SIG-M5 (cell line): ENCODE measurements at regions not wholly inside any gene's neighbourhood (a gene's known extent, or its start where the extent isn't known, plus 50 kb on each side); places are given as distances from the start of the nearest gene placed in this dataset.

Source experiments
- DNase-seq: peaks from one replicate; lab custom pipeline; 2025; lab: John Stamatoyannopoulos, UW

- no peak for DNase-seq
Measured at GRCh38 chr2:9756692-9757250, 86.5 kb upstream of the TAF1B start.

GRCh38 chr2:9757501-9758264 lies 85.6 kb upstream of the TAF1B start:
- no peak for DNase-seq

DNA sequence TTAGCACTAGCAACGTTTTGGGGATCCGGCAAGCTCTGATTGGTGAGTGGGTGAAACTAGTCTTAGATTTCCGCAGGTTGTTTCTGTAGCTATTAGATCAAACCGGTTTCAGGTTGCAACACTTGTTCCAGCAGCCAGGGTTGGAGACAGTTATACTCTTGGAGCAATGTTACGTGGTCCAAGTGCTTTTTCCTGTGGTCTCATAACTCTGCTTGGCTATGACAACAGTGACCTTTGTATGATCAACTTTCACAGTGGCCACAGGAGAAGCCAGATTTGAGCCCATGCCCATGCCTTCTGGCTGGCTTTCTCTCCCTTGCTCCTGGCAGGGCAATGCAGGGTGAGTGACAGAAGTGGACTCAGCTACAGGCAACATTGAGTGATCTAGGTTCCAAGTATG lies 84.5 kb upstream of the TAF1B start:
- no peak for DNase-seq

DNA sequence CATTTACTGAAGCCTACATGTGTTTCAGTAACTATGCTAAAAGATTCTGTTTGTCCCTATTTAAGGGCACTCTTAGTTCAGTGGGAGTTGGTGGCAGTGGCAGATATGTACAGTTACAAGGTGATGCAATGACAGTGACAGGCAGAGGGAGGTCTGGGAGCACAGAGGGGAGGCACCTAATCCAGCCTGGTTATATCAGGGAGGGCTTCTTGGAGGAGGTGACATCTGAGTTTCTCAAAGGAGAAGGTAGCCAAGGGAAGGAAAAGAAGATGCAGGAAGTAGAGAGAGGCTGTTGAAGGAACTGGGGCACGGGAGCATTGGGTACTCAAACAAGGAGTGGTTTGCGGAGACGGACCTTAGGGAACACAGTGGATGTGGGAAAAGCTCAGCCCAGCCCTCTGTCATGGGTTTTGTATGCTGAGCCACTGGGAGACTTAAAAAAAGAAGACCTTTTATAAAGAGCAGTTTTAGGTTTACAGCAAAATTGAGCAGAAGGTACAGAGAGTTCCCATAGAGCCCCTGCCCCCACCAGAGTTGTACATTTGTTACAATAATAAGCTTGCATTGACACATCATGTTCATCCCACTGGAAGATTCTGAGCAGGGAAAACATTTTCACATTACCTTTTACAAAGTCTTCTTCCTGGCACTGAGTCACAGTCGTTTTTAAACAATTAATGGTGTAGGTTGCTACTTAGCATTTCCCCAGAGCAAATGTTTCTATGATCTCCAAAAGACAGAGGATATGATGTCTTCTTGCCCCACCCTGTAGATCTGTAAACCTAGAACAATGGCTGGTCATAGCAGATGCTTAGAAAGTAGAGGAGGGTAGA lies 83.0 kb upstream of the TAF1B start:
- no peak for DNase-seq

GRCh38 chr2:9760902-9761228 lies 82.4 kb upstream of the TAF1B start:
- no peak for DNase-seq

- no peak for DNase-seq
Measured at GRCh38 chr2:9761577-9761976, 81.7 kb upstream of the TAF1B start.

DNA sequence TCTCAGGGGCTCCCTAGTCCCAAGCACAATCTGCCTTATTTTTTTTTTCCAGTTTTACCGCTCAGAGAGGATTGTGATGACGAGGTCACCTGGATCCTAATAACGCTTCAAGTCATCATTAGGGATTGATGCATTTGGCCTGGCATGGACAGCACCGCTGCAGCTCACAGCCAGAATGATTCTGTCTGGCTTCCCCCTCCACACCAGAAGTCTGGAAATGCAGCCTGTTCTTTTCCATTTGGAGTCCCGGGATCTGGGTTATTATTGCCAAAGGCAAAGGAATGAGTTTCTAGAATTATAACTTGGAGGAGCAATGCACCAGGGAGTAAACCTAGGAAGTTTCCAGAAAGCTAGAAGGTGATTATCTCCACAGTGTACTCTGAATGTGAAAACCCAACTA lies 81.1 kb upstream of the TAF1B start:
- no peak for DNase-seq

DNA sequence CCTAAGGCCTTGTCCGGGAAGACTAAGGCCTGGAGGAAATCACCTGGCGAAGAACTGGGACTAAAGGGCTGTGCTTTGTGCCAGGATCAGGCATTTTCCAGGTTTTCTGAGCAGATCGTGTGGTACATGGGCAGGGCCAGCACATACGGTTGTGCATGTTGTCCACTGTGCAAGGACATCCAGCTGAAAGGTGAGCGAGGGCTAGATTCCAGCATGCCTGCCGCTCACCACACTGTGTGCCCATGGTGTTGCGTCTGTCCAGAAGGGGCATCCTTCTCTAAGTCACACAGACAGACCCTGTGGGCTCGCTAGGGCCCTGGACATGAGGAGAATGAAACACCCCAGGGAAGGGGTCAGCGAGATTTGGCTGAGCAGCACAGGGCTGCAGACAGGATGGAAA lies 80.3 kb upstream of the TAF1B start:
- no peak for DNase-seq

GRCh38 chr2:9763356-9764152 lies 79.7 kb upstream of the TAF1B start:
- no peak for DNase-seq

DNA sequence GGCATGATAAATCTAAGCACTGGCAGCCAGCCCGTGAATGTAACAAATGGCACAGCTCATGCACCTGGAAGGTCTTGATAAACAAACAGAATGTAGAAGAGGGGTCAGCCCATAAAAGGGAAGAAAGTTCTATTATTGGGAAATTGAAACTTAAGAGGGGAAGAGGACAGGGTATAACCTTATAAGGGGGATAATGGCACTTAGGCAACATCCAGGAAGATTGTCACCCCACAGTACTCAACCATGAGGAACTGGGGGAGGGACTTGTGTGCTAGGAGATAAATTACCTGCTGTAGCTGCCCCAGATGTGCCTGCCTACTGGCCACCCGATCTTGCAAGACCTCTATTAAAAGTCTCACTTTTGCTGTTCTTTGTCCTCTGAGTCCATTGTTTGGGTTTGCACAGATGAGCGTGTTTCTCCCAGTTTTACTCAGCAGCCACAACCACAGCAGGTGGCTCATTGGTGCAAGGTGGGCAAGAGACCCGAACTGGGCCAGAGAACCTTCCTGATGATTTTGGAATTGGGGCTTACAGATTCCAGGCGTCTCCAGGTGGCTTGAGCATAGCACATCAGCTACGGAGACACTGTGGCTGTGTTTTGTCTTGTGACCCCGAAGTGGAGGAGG lies 79.0 kb upstream of the TAF1B start:
- peak; percentile 18 for DNase-seq

DNA sequence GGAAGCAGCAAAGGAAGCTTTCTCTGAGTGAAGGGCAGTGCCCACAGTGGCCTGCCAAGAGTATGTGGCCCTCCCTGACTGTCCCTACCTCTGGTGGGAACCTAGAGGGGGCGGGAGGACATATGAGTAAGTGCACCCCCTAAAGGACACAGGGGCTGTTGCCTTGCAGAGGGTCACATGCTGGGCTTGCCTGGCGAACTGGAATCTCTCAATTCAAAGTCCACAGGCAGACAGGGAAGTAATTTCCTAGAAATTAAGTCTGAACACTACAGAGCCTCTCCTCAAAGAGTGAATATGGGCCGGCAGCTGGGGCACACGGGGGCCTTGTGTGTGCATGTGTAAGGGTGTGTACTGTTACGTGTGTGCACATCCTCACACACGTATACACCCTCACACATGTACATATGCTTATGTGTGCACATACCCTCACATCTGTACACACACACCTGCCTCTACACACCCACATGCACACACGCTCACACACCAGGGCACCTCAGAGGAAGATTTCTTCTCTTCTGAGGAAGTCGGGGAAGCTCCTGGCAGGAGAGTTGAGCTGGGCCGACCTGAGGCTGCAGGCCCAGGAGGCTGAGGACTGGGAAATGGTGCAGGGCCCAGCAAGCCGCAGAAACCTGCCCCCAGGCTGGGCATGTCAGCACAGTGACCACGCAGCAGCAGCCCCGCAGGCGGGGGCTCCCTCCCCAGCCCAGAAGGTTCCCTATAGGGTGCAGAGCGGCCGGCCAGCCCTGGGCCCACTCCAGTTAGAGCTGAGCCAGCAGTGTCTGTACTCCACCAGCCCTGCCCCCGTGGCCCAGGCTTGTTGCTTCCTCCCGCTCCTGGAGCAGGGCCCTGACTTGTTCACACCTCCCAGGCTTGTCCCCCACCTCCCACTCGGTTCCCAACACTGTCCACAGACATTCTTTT lies 77.4 kb upstream of the TAF1B start:
- DNase-seq = no peak

DNA sequence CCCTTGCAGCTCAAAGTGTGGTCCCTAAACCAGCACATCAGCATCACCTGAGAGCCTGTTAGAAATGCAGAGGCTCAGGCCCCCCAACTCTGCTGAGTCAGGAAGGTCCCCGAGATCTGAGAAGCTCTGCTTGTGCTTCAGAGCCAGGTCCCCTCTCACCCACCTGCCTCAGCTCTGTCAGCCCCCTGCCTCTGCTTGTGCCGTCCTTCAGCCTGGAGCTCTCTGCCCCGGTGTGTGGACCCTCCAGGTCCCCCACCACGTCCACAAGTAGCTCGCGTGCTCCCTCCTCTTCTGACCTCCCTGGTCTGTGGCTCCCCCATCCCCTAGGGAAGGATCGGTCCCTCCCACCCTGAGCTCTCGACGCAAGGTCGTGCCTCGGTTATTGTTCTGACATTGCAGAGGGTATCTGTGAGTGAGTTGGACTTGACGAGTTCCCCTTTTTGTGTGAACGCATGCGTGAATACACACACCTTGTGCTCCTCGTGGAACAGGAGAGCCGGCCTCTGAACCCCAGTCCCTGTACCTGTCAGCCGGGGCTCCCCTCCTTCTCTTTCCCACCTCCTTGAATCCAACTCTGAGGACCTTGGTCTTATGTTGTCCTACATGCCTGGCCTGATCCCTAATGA lies 75.5 kb upstream of the TAF1B start:
- no peak for DNase-seq

DNA sequence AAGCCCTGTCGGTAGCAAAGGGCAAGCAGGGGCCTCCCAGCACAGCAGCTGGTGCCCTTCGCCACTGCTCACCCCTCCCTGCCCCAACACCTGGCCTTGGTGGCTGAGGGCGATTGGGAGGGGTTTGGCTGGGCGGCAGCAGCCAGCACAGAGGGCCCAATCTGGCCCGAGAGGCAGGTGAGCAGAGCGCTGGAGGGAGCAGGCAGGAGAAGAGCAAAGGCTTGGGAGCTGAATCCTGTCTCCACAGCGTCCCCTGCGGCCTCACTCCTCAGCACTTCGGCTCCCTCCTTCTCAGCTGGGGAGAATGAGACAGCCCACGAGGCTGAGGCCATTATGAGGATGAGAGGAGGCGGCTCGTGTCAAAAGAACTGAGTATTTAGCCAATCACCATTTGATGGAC lies 74.9 kb upstream of the TAF1B start:
- DNase-seq = no peak

- no peak for DNase-seq
Measured at GRCh38 chr2:9769171-9770005, 73.9 kb upstream of the TAF1B start.

DNA sequence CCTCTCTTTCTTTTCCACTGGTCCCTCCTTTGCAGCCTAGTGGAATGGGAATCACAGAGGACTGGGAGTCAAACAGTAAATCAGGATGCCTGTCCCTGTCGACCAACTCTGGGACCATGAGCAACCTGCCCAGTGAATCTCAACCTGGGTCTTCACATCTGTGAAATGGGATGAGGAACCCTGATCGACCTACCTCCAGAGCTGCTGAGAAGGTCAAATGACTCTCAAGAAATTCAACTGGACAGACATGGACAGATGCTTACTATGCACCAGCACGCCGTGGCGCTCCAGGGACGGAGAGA lies 73.3 kb upstream of the TAF1B start:
- no peak for DNase-seq

DNA sequence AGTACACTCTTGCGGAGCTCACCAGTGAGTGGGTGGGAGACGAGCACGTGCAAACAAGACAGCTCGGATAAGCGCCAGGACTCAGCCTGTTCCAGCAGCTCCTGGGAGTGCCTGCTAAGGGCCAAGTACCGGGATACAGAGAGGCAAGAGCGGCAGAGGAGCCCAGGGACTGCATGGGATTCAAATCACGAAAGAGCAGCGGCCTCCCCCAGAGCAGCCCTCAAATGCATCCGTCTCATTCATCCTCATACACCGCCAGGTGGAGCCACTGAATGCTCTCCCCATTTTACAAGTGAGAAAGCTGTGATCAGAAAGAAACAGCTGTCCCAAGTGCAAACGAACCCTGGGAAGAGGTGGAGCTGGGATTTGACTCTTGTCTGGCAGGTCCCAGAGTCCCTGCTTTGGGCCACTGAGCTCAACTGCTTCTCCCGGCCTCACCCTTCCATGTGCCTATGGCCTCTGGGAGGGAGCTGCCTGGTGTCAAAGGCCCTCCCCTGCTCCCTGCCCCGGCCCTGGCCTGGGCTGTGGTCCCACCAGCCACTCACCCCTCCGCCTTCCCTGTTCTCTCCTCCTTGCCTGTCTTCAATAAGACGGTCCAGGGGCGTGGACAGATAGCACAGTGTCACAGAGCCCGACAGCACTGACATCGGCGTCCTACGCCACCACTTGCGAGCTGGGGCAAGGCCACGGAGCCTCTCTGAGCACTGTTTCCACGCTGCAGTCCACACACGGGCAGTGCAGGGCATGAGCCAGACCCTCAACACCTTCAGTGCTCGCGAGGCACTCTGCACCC lies 72.8 kb upstream of the TAF1B start:
- DNase-seq = no peak

GRCh38 chr2:9771101-9771449 lies 72.2 kb upstream of the TAF1B start:
- no peak for DNase-seq

DNA sequence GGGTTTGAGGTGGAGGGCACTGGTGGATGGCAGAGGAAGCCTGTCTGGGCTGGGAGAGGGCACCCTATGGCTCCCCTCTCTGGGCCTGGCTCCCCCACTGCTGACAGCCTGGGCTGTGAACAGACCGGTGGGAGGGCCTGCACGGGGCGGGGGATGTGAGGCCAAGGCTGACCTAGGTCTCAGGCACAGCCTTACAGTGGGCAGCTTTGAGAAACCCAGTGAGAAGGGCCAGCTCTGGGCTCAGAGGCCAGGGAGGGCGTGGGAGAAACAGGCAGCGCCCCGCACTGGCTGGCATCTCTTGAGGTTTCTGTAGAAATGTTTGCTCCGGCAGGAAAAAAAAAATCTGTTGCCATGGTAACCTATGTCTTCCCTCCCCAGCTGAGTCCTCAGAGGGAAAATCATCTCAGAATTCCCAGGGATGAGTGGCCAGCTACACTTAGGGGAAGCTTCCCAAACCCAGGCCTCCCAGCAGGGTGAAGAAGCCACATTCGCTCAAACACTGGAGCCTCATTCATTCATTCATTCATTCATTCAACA lies 71.7 kb upstream of the TAF1B start:
- no peak for DNase-seq
